ENCODE measurements at regions not wholly inside any gene's neighbourhood (a gene's known extent, or its start where the extent isn't known, plus 50 kb on each side); places are given as distances from the start of the nearest gene placed in this dataset.

DNA sequence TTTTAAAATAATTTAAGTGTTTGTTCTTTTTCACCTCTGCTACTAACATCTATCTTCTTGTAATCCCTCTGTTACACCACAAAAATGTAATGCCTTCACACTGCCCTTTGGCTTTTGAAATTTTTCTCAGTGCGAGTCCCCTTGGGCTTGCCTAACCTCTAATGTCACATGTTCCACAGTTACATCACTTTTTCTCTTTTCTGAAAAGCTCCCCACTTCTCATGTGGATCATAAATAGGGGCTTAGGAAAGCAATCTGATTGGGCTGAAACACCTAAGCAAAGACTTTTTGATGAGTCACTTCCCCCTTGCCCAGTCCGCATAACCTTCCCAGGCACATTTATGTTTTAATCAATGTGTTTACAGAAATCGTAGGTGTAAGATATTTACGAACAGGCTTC, 288.2 kb downstream of the IPMK start:
- H3K27ac ChIP-seq (replicated peaks; ENCODE audit: low read length), result no peak overlapping the region
- H2BK5ac ChIP-seq (ENCODE audit: low read length), result no peak overlapping the region
- no peaks in the 10 kb centered on the region for H3K36me3 ChIP-seq (replicated peaks in 1 of 2; ENCODE audit: control insufficient read depth in 2 of 2, insufficient read depth in 2 of 2, low read length in 2 of 2)
- peaks cover 1% of the 10 kb centered on the region for H3K79me1 ChIP-seq (ENCODE audit: low read depth, low read length)
- H2BK120ac ChIP-seq (ENCODE audit: low read depth, low read length), result no peak overlapping the region
- no peak overlapping the region for H3K9ac ChIP-seq (ENCODE audit: low read depth, low read length, poor library complexity)
- no peak overlapping the region for H4K91ac ChIP-seq (ENCODE audit: low read depth, low read length, poor library complexity)
- no peak overlapping the region for H3K4me3 ChIP-seq (ENCODE audit: low read length in 2 of 2)
- no peaks in the 10 kb centered on the region for H3K4me1 ChIP-seq (ENCODE audit: control insufficient read depth in 2 of 2, insufficient read depth in 1 of 2, low read depth in 1 of 2, low read length in 2 of 2)
- no peak overlapping the region for H3K14ac ChIP-seq (ENCODE audit: low read length)
- no peak overlapping the region for H2AFZ ChIP-seq (ENCODE audit: low read length)
- H2BK15ac ChIP-seq (ENCODE audit: low read length), result no peak overlapping the region
- no peak overlapping the region for H3K4me2 ChIP-seq (ENCODE audit: insufficient read depth, low read length, poor library complexity, severe bottlenecking)
- no peak overlapping the region for H2BK12ac ChIP-seq (ENCODE audit: low read length)
- DNase-seq (ENCODE audit: low spot score), result no peak
- no peak overlapping the region for H4K8ac ChIP-seq (ENCODE audit: low read depth, low read length)
- H3K4ac ChIP-seq (ENCODE audit: low read length), result no peak overlapping the region
- no peaks in the 10 kb centered on the region for H3K27me3 ChIP-seq (ENCODE audit: control insufficient read depth in 3 of 3, insufficient read depth in 3 of 3, low read depth in 1 of 3, low read length in 3 of 3)
- no peak overlapping the region for H3K23ac ChIP-seq (ENCODE audit: low read depth, low read length, poor library complexity)
- no peak overlapping the region for H2AK5ac ChIP-seq (ENCODE audit: low read depth, low read length)
- no peak overlapping the region for H3K18ac ChIP-seq (ENCODE audit: low read length)
- no peaks in the 10 kb centered on the region for H3K9me3 ChIP-seq (replicated peaks in 1 of 2; ENCODE audit: control insufficient read depth in 2 of 2, insufficient read depth in 1 of 2, low read depth in 1 of 2, low read length in 2 of 2)
- WGBS, 2 donors (ENCODE audit: extremely low coverage in 2 of 2, insufficient read length in 2 of 2, insufficient replicate concordance in 1 of 2), result no CpG with 5 or more reads among the region's 4 CpGs

DNA sequence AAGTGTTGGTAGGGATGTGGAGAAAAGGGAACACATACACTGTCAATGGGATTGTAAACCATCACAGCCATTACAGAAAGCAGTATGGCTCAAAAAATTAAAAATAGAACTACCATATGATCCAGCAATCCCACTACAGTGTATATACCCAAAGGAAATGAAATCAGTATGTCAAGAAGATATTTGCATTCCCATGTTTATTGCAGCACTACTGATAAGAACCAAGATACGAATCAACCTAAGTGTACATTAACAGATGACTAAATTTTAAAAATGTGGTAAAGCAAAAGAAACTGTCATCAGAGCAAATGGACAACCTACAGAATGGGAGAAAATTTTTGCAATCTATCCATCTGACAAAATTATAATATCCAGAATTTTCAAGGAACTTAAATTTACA, 290.4 kb downstream of the IPMK start:
- H4K8ac ChIP-seq (ENCODE audit: low read depth, low read length), result no peak overlapping the region
- no peak overlapping the region for H2AFZ ChIP-seq (ENCODE audit: low read length)
- H3K9ac ChIP-seq (ENCODE audit: low read depth, low read length, poor library complexity), result no peak overlapping the region
- H3K4me1 ChIP-seq (ENCODE audit: control insufficient read depth in 2 of 2, insufficient read depth in 1 of 2, low read depth in 1 of 2, low read length in 2 of 2), result no peaks in the 10 kb centered on the region
- no peaks in the 10 kb centered on the region for H3K79me1 ChIP-seq (ENCODE audit: low read depth, low read length)
- H2BK12ac ChIP-seq (ENCODE audit: low read length), result no peak overlapping the region
- H3K27ac ChIP-seq (replicated peaks; ENCODE audit: low read length), result no peak overlapping the region
- no peak overlapping the region for H3K4me2 ChIP-seq (ENCODE audit: insufficient read depth, low read length, poor library complexity, severe bottlenecking)
- no peaks in the 10 kb centered on the region for H3K27me3 ChIP-seq (ENCODE audit: control insufficient read depth in 3 of 3, insufficient read depth in 3 of 3, low read depth in 1 of 3, low read length in 3 of 3)
- H3K9me3 ChIP-seq (replicated peaks in 1 of 2; ENCODE audit: control insufficient read depth in 2 of 2, insufficient read depth in 1 of 2, low read depth in 1 of 2, low read length in 2 of 2), result no peaks in the 10 kb centered on the region
- no peak overlapping the region for H3K23ac ChIP-seq (ENCODE audit: low read depth, low read length, poor library complexity)
- H3K36me3 ChIP-seq (replicated peaks in 1 of 2; ENCODE audit: control insufficient read depth in 2 of 2, insufficient read depth in 2 of 2, low read length in 2 of 2), result no peaks in the 10 kb centered on the region
- H3K4me3 ChIP-seq (ENCODE audit: low read length in 2 of 2), result no peak overlapping the region
- no CpG with 5 or more reads among the region's 1 CpG for WGBS, 2 donors (ENCODE audit: extremely low coverage in 2 of 2, insufficient read length in 2 of 2, insufficient replicate concordance in 1 of 2)
- H3K18ac ChIP-seq (ENCODE audit: low read length), result no peak overlapping the region
- no peak overlapping the region for H3K4ac ChIP-seq (ENCODE audit: low read length)
- no peak overlapping the region for H2BK120ac ChIP-seq (ENCODE audit: low read depth, low read length)
- no peak overlapping the region for H3K14ac ChIP-seq (ENCODE audit: low read length)
- no peak overlapping the region for H2AK5ac ChIP-seq (ENCODE audit: low read depth, low read length)
- no peak overlapping the region for H4K91ac ChIP-seq (ENCODE audit: low read depth, low read length, poor library complexity)
- no peak overlapping the region for H2BK5ac ChIP-seq (ENCODE audit: low read length)
- no peak for DNase-seq (ENCODE audit: low spot score)
- H2BK15ac ChIP-seq (ENCODE audit: low read length), result no peak overlapping the region

- Histone ChIP-seq H2BK5ac (ENCODE audit: low read length) (no peak overlapping the region), H3K4me3 (ENCODE audit: low read length in 2 of 2) (no peak overlapping the region), H4K91ac (ENCODE audit: low read depth, low read length, poor library complexity) (no peak overlapping the region)
Observed at GRCh38 chr10:57973451-57973850, 294.2 kb downstream of the IPMK start.

GRCh38 chr10:57972783-57973182, 294.9 kb downstream of the IPMK start:
- Histone ChIP-seq H3K36me3 (replicated peaks in 1 of 2; ENCODE audit: control insufficient read depth in 2 of 2, insufficient read depth in 2 of 2, low read length in 2 of 2) (no peaks in the 10 kb centered on the region), H2AK5ac (ENCODE audit: low read depth, low read length) (no peak overlapping the region), H3K27me3 (ENCODE audit: control insufficient read depth in 3 of 3, insufficient read depth in 3 of 3, low read depth in 1 of 3, low read length in 3 of 3) (no peaks in the 10 kb centered on the region), H3K79me1 (ENCODE audit: low read depth, low read length) (no peaks in the 10 kb centered on the region), H3K4me3 (ENCODE audit: low read length in 2 of 2) (no peak overlapping the region), H3K4me1 (ENCODE audit: control insufficient read depth in 2 of 2, insufficient read depth in 1 of 2, low read depth in 1 of 2, low read length in 2 of 2) (no peaks in the 10 kb centered on the region), H2BK120ac (ENCODE audit: low read depth, low read length) (no peak overlapping the region), H3K9me3 (replicated peaks in 1 of 2; ENCODE audit: control insufficient read depth in 2 of 2, insufficient read depth in 1 of 2, low read depth in 1 of 2, low read length in 2 of 2) (no peaks in the 10 kb centered on the region), H2AFZ (ENCODE audit: low read length) (no peak overlapping the region), H3K14ac (ENCODE audit: low read length) (no peak overlapping the region), H2BK5ac (ENCODE audit: low read length) (no peak overlapping the region), H3K4me2 (ENCODE audit: insufficient read depth, low read length, poor library complexity, severe bottlenecking) (no peak overlapping the region), H3K18ac (ENCODE audit: low read length) (no peak overlapping the region), H4K91ac (ENCODE audit: low read depth, low read length, poor library complexity) (no peak overlapping the region), H3K9ac (ENCODE audit: low read depth, low read length, poor library complexity) (no peak overlapping the region), H2BK15ac (ENCODE audit: low read length) (no peak overlapping the region), H4K8ac (ENCODE audit: low read depth, low read length) (no peak overlapping the region), H3K4ac (ENCODE audit: low read length) (no peak overlapping the region), H2BK12ac (ENCODE audit: low read length) (no peak overlapping the region), H3K27ac (replicated peaks; ENCODE audit: low read length) (no peak overlapping the region), H3K23ac (ENCODE audit: low read depth, low read length, poor library complexity) (no peak overlapping the region)
- WGBS, 2 donors (ENCODE audit: extremely low coverage in 2 of 2, insufficient read length in 2 of 2, insufficient replicate concordance in 1 of 2), result no CpG with 5 or more reads among the region's 2 CpGs
- DNase-seq (ENCODE audit: low spot score), result no peak

More at GRCh38 chr10:57973451-57973850, 294.2 kb downstream of the IPMK start:
- Histone ChIP-seq H2BK120ac (ENCODE audit: low read depth, low read length) (no peak overlapping the region), H4K8ac (ENCODE audit: low read depth, low read length) (no peak overlapping the region), H2AK5ac (ENCODE audit: low read depth, low read length) (no peak overlapping the region), H3K9me3 (replicated peaks in 1 of 2; ENCODE audit: control insufficient read depth in 2 of 2, insufficient read depth in 1 of 2, low read depth in 1 of 2, low read length in 2 of 2) (no peaks in the 10 kb centered on the region), H3K4ac (ENCODE audit: low read length) (no peak overlapping the region), H3K14ac (ENCODE audit: low read length) (no peak overlapping the region), H3K4me1 (ENCODE audit: control insufficient read depth in 2 of 2, insufficient read depth in 1 of 2, low read depth in 1 of 2, low read length in 2 of 2) (no peaks in the 10 kb centered on the region), H3K79me1 (ENCODE audit: low read depth, low read length) (no peaks in the 10 kb centered on the region), H3K36me3 (replicated peaks in 1 of 2; ENCODE audit: control insufficient read depth in 2 of 2, insufficient read depth in 2 of 2, low read length in 2 of 2) (no peaks in the 10 kb centered on the region), H3K27me3 (ENCODE audit: control insufficient read depth in 3 of 3, insufficient read depth in 3 of 3, low read depth in 1 of 3, low read length in 3 of 3) (no peaks in the 10 kb centered on the region), H2BK12ac (ENCODE audit: low read length) (no peak overlapping the region), H3K27ac (replicated peaks; ENCODE audit: low read length) (no peak overlapping the region), H3K4me2 (ENCODE audit: insufficient read depth, low read length, poor library complexity, severe bottlenecking) (no peak overlapping the region), H3K23ac (ENCODE audit: low read depth, low read length, poor library complexity) (no peak overlapping the region), H3K9ac (ENCODE audit: low read depth, low read length, poor library complexity) (no peak overlapping the region), H2BK15ac (ENCODE audit: low read length) (no peak overlapping the region), H2AFZ (ENCODE audit: low read length) (no peak overlapping the region), H3K18ac (ENCODE audit: low read length) (no peak overlapping the region)
- no peak for DNase-seq (ENCODE audit: low spot score)
- no CpG with 5 or more reads among the region's 1 CpG for WGBS, 2 donors (ENCODE audit: extremely low coverage in 2 of 2, insufficient read length in 2 of 2, insufficient replicate concordance in 1 of 2)
